Body of pancreas (tissue), 4 donors: ENCODE measurements at regions not wholly inside any gene's neighbourhood (a gene's known extent, or its start where the extent isn't known, plus 50 kb on each side); places are given as distances from the start of the nearest gene placed in this dataset.

Experiments used
- ATAC-seq: fragments of 150-250 bp; one replicate; pipeline ENCODE4 v1.9.1; 2016
- DNase-seq, 4 donors: peaks; one replicate each; pipeline ENCODE4 v3.0.0-alpha.2; 2019
- H3K27ac ChIP-seq, 4 donors: fragments of 200-600 bp; sonication (generic); 1 replicate in 3 of 4; 2 replicates in 1 of 4; pipeline versions ENCODE4 v1.5.1 to v1.6.1; 2016 to 2019; ENCODE audit warnings: mild to moderate bottlenecking in 1 of 4, mixed read lengths in 1 of 4, moderate library complexity in 1 of 4
- H3K27me3 ChIP-seq, 2 donors: fragments of 200-600 bp; sonication (generic); one replicate each; pipeline ENCODE4 v1.6.0; 2016; ENCODE audit warnings: mild to moderate bottlenecking in 1 of 2
- H3K36me3 ChIP-seq, 2 donors: fragments of 200-600 bp; sonication (generic); replicated peaks in 1 of 2; 2 replicates each; pipeline ENCODE4 v1.5.1; 2016; ENCODE audit warnings: low read depth in 2 of 2; ENCODE audit not compliant: insufficient read depth in 1 of 2
- H3K4me1 ChIP-seq: fragments of 200-600 bp; sonication (generic); one replicate; pipeline ENCODE4 v1.6.0; 2016
- H3K4me3 ChIP-seq, 2 donors: fragments of 200-600 bp; sonication (generic); 1 replicate in 1 of 2; 2 replicates in 1 of 2; pipeline ENCODE4 v1.5.1; 2016 to 2019
- H3K9me3 ChIP-seq, 3 donors: fragments of 200-600 bp; sonication (generic); 1 replicate in 2 of 3; 2 replicates in 1 of 3; pipeline ENCODE4 v1.5.1; 2016
- CTCF ChIP-seq, 7 experiments: fragments of 450-650 bp in 4 of 7; fragments of 200-600 bp in 3 of 7; sonication (generic) in 3 of 7; IDR thresholded peaks; one replicate each; pipeline ENCODE4 v1.5.1; 2016 to 2019; ENCODE audit warnings: antibody characterized with exemption in 7 of 7
- POLR2A ChIP-seq, 3 donors: fragments of 450-650 bp; IDR thresholded peaks; one replicate each; pipeline ENCODE4 v1.6.1; 2016; ENCODE audit warnings: antibody characterized with exemption in 3 of 3, mild to moderate bottlenecking in 2 of 3
- WGBS, 2 donors: methylation state at CpG; one replicate each; pipeline ENCODE4 v1.1.5; 2017; 5-methylcytosine and 5-hydroxymethylcytosine counted together
- intact Hi-C: fragments of 100-400 bp; cut with DNase I; formaldehyde crosslinking; loops from one replicate; pipeline ENCODE4 v1.15.1; 2023

GRCh38 chr4:57544811-57545654, 434.8 kb upstream of the IGFBP7 start:
- Histone ChIP-seq H3K36me3 (no peaks in the 10 kb centered on the region), H3K4me1 (no peaks in the 10 kb centered on the region), H3K9me3 (no peaks in the 10 kb centered on the region), H3K27me3 (no peaks in the 10 kb centered on the region), H3K4me3 (no peak overlapping the region), H3K27ac (no peak overlapping the region)
- DNase-seq (no peak), ATAC-seq (no peak)
- 33 to 42% methylated on average over 4 of the region's 4 CpGs for WGBS, 2 donors
- no peak for TF ChIP-seq POLR2A (IDR thresholded peaks at IDR 0.05)
- TF ChIP-seq CTCF (IDR thresholded peaks at IDR 0.05) = no peak
- intact Hi-C loops = no loop called here

- Histone ChIP-seq H3K4me1 (no peaks in the 10 kb centered on the region), H3K36me3 (no peaks in the 10 kb centered on the region), H3K27me3 (no peaks in the 10 kb centered on the region), H3K9me3 (no peaks in the 10 kb centered on the region), H3K4me3 (no peak overlapping the region), H3K27ac (no peak overlapping the region)
- no peak for ATAC-seq
- no peak for DNase-seq
- WGBS, 2 donors = 20 to 22% methylated on average over 5 of the region's 5 CpGs
- TF ChIP-seq POLR2A (IDR thresholded peaks at IDR 0.05) (no peak), CTCF (IDR thresholded peaks at IDR 0.05) (no peak)
- intact Hi-C loops = no loop called here
Measured at GRCh38 chr4:57504797-57505530, 394.8 kb upstream of the IGFBP7 start.

GRCh38 chr4:57504139-57504538, 394.0 kb upstream of the IGFBP7 start:
- H3K4me3 ChIP-seq = no peak overlapping the region
- intact Hi-C loops = no loop called here
- no peak overlapping the region for H3K27ac ChIP-seq
- no peaks in the 10 kb centered on the region for H3K9me3 ChIP-seq
- no peak for TF ChIP-seq POLR2A (IDR thresholded peaks at IDR 0.05)
- TF ChIP-seq CTCF (IDR thresholded peaks at IDR 0.05) = no peak
- H3K27me3 ChIP-seq = no peaks in the 10 kb centered on the region
- WGBS, 2 donors = 14 to 20% methylated on average over 3 of the region's 3 CpGs
- no peaks in the 10 kb centered on the region for H3K4me1 ChIP-seq
- ATAC-seq (peak; percentile 53), DNase-seq (peak in 3 of 4 donors; percentile 14 to 39 (median 33))
- H3K36me3 ChIP-seq = no peaks in the 10 kb centered on the region

GRCh38 chr4:57501720-57502119, 391.5 kb upstream of the IGFBP7 start:
- intact Hi-C loops = no loop called here
- Histone ChIP-seq H3K4me1 (no peaks in the 10 kb centered on the region), H3K27ac (no peak overlapping the region), H3K36me3 (no peaks in the 10 kb centered on the region), H3K27me3 (no peaks in the 10 kb centered on the region), H3K9me3 (no peaks in the 10 kb centered on the region), H3K4me3 (no peak overlapping the region)
- peak; percentile 62 for ATAC-seq
- WGBS, 2 donors = 36 to 53% methylated on average over 4 of the region's 4 CpGs
- TF ChIP-seq CTCF (IDR thresholded peaks at IDR 0.05) (no peak), POLR2A (IDR thresholded peaks at IDR 0.05) (no peak)
- DNase-seq = peak in 3 of 4 donors; percentile 5 to 20 (median 13)
